ENCODE measurements at regions not wholly inside any gene's neighbourhood (a gene's known extent, or its start where the extent isn't known, plus 50 kb on each side); places are given as distances from the start of the nearest gene placed in this dataset.

- Mint-ChIP-seq H3K27me3 (no peaks in the 10 kb centered on the region), H3K9me3 (no peaks in the 10 kb centered on the region), H3K27ac (no peak overlapping the region), H3K4me1 (no peaks in the 10 kb centered on the region), H3K4me3 (no peak overlapping the region)
- ATAC-seq (no peak), DNase-seq (no peak)
Measured at GRCh38 chr13:105638426-105638825, 897.0 kb downstream of the EFNB2 start.

GRCh38 chr13:105634059-105634458, 901.4 kb downstream of the EFNB2 start:
- DNase-seq (no peak), ATAC-seq (no peak)
- no peak overlapping the region for H3K4me3 Mint-ChIP-seq
- H3K4me1 Mint-ChIP-seq, result no peaks in the 10 kb centered on the region
- no peaks in the 10 kb centered on the region for H3K9me3 Mint-ChIP-seq
- H3K27me3 Mint-ChIP-seq, result peaks cover 13% of the 10 kb centered on the region
- no peak overlapping the region for H3K27ac Mint-ChIP-seq

GRCh38 chr13:105630431-105630830, 905.0 kb downstream of the EFNB2 start:
- H3K27me3 Mint-ChIP-seq, result peaks cover 13% of the 10 kb centered on the region
- no peaks in the 10 kb centered on the region for H3K4me1 Mint-ChIP-seq
- no peak overlapping the region for H3K27ac Mint-ChIP-seq
- no peak overlapping the region for H3K4me3 Mint-ChIP-seq
- no peaks in the 10 kb centered on the region for H3K9me3 Mint-ChIP-seq
- no peak for ATAC-seq
- no peak for DNase-seq

GRCh38 chr13:105627270-105627669, 908.2 kb downstream of the EFNB2 start:
- no peak for ATAC-seq
- Mint-ChIP-seq H3K27me3 (peaks cover 13% of the 10 kb centered on the region), H3K9me3 (no peaks in the 10 kb centered on the region), H3K4me3 (no peak overlapping the region), H3K4me1 (no peaks in the 10 kb centered on the region), H3K27ac (no peak overlapping the region)
- no peak for DNase-seq

GRCh38 chr13:105625691-105626090, 909.8 kb downstream of the EFNB2 start:
- no peak overlapping the region for H3K4me3 Mint-ChIP-seq

GRCh38 chr13:105616333-105617075, 919.0 kb downstream of the EFNB2 start:
- Mint-ChIP-seq H3K4me1 (no peaks in the 10 kb centered on the region), H3K4me3 (no peak overlapping the region), H3K27ac (no peak overlapping the region), H3K27me3 (no peaks in the 10 kb centered on the region), H3K9me3 (no peaks in the 10 kb centered on the region)
- no peak for ATAC-seq
- no peak for DNase-seq

More at GRCh38 chr13:105625691-105626090, 909.8 kb downstream of the EFNB2 start:
- DNase-seq (no peak), ATAC-seq (no peak)
- no peak overlapping the region for H3K27ac Mint-ChIP-seq
- H3K9me3 Mint-ChIP-seq, result no peaks in the 10 kb centered on the region
- H3K4me1 Mint-ChIP-seq, result no peaks in the 10 kb centered on the region
- peaks cover 13% of the 10 kb centered on the region for H3K27me3 Mint-ChIP-seq

GRCh38 chr13:105612541-105612940, 922.9 kb downstream of the EFNB2 start:
- no peaks in the 10 kb centered on the region for H3K4me1 Mint-ChIP-seq
- no peak for ATAC-seq
- H3K4me3 Mint-ChIP-seq, result no peak overlapping the region
- no peaks in the 10 kb centered on the region for H3K27me3 Mint-ChIP-seq
- DNase-seq, result no peak
- H3K9me3 Mint-ChIP-seq, result no peaks in the 10 kb centered on the region
- H3K27ac Mint-ChIP-seq, result no peak overlapping the region

- no peak for ATAC-seq
Measured at GRCh38 chr13:105611424-105611823, 924.0 kb downstream of the EFNB2 start.

GRCh38 chr13:105608104-105608503, 927.4 kb downstream of the EFNB2 start:
- H3K4me1 Mint-ChIP-seq, result no peaks in the 10 kb centered on the region
- peaks cover 0 to 3% of the 10 kb centered on the region in 2 donors for H3K9me3 Mint-ChIP-seq
- no peak overlapping the region for H3K4me3 Mint-ChIP-seq
- ATAC-seq, result no peak
- no peak for DNase-seq
- no peaks in the 10 kb centered on the region for H3K27me3 Mint-ChIP-seq
- H3K27ac Mint-ChIP-seq, result no peak overlapping the region

More at GRCh38 chr13:105611424-105611823, 924.0 kb downstream of the EFNB2 start:
- H3K9me3 Mint-ChIP-seq, result no peaks in the 10 kb centered on the region
- H3K4me3 Mint-ChIP-seq, result no peak overlapping the region
- H3K27ac Mint-ChIP-seq, result no peak overlapping the region
- H3K4me1 Mint-ChIP-seq, result no peaks in the 10 kb centered on the region
- no peaks in the 10 kb centered on the region for H3K27me3 Mint-ChIP-seq
- no peak for DNase-seq

GRCh38 chr13:105607426-105607825, 928.0 kb downstream of the EFNB2 start:
- Mint-ChIP-seq H3K4me3 (no peak overlapping the region), H3K9me3 (peaks cover 0 to 6% of the 10 kb centered on the region in 2 donors), H3K27ac (no peak overlapping the region), H3K4me1 (no peaks in the 10 kb centered on the region), H3K27me3 (no peaks in the 10 kb centered on the region)
- no peak for DNase-seq
- ATAC-seq, result no peak

- H3K27ac Mint-ChIP-seq, result no peak overlapping the region
- H3K9me3 Mint-ChIP-seq, result peaks cover 0 to 6% of the 10 kb centered on the region in 2 donors
- DNase-seq (no peak), ATAC-seq (no peak)
- H3K4me1 Mint-ChIP-seq, result no peaks in the 10 kb centered on the region
- no peak overlapping the region for H3K4me3 Mint-ChIP-seq
- no peaks in the 10 kb centered on the region for H3K27me3 Mint-ChIP-seq
Measured at GRCh38 chr13:105607016-105607415, 928.4 kb downstream of the EFNB2 start.

GRCh38 chr13:105602956-105603670, 932.3 kb downstream of the EFNB2 start:
- Mint-ChIP-seq H3K4me1 (no peaks in the 10 kb centered on the region), H3K27ac (no peak overlapping the region), H3K4me3 (no peak overlapping the region), H3K9me3 (peaks cover 16 to 19% of the 10 kb centered on the region in 2 donors), H3K27me3 (no peaks in the 10 kb centered on the region)
- ATAC-seq, result no peak
- no peak for DNase-seq

- no peaks in the 10 kb centered on the region for H3K4me1 Mint-ChIP-seq
- no peak for DNase-seq
Measured at GRCh38 chr13:105599477-105600037, 935.9 kb downstream of the EFNB2 start.

GRCh38 chr13:105598529-105598928, 936.9 kb downstream of the EFNB2 start:
- Mint-ChIP-seq H3K4me1 (no peaks in the 10 kb centered on the region), H3K4me3 (no peak overlapping the region), H3K27me3 (no peaks in the 10 kb centered on the region), H3K9me3 (peaks cover 16 to 19% of the 10 kb centered on the region in 2 donors), H3K27ac (no peak overlapping the region)
- ATAC-seq (no peak), DNase-seq (no peak)

More at GRCh38 chr13:105599477-105600037, 935.9 kb downstream of the EFNB2 start:
- Mint-ChIP-seq H3K4me3 (no peak overlapping the region), H3K27ac (no peak overlapping the region), H3K9me3 (peaks cover 16 to 19% of the 10 kb centered on the region in 2 donors), H3K27me3 (no peaks in the 10 kb centered on the region)
- no peak for ATAC-seq

- H3K4me1 Mint-ChIP-seq, result no peaks in the 10 kb centered on the region
- H3K27ac Mint-ChIP-seq, result no peak overlapping the region
- DNase-seq (no peak), ATAC-seq (no peak)
- no peaks in the 10 kb centered on the region for H3K27me3 Mint-ChIP-seq
- H3K4me3 Mint-ChIP-seq, result no peak overlapping the region
- peaks cover 9 to 19% of the 10 kb centered on the region in 2 donors for H3K9me3 Mint-ChIP-seq
Measured at GRCh38 chr13:105597573-105597972, 937.9 kb downstream of the EFNB2 start.

GRCh38 chr13:105595471-105595870, 940.0 kb downstream of the EFNB2 start:
- no peak overlapping the region for H3K4me3 Mint-ChIP-seq
- H3K27me3 Mint-ChIP-seq, result no peaks in the 10 kb centered on the region
- peaks cover 8 to 12% of the 10 kb centered on the region in 2 donors for H3K9me3 Mint-ChIP-seq
- ATAC-seq, result no peak
- DNase-seq, result no peak
- H3K4me1 Mint-ChIP-seq, result no peaks in the 10 kb centered on the region
- H3K27ac Mint-ChIP-seq, result no peak overlapping the region

Data from stimulated activated naive CD8-positive, alpha-beta T cell treated with anti-CD3 and anti-CD28 coated beads, Interleukin-15, amount 100 ng/mL, for 72 hours (primary cell).